ENCODE measurements at regions not wholly inside any gene's neighbourhood (a gene's known extent, or its start where the extent isn't known, plus 50 kb on each side); places are given as distances from the start of the nearest gene placed in this dataset.
"Not testable (repeated sequence)": the region's sequence is repeated elsewhere in the genome, so short reads cannot be mapped to it uniquely, and the experiment has no call there.

- no peak for TF ChIP-seq NANOG (IDR thresholded peaks at IDR 0.05; ENCODE audit: borderline replicate concordance)
- no peak for TF ChIP-seq CREB1 (CRISPR knock-in tag; IDR thresholded peaks at IDR 0.05; ENCODE audit: low read depth)
These were observed 596.8 kb upstream of the CNTN5 start (continued) for GRCh38 chr11:98423933-98424332.

GRCh38 chr11:98424773-98425172, 596.0 kb upstream of the CNTN5 start:
- H3K4me1 Mint-ChIP-seq; H3K4me2 ChIP-seq; H3K9me2 ChIP-seq (ENCODE audit: insufficient read depth); H4K20me1 ChIP-seq (replicated peaks; ENCODE audit: insufficient read depth); ATAC-seq; H3F3A ChIP-seq (replicated peaks; ENCODE audit: low read depth); H3K36me3 ChIP-seq (ENCODE audit: insufficient read depth); H3K27me3 ChIP-seq (ENCODE audit: insufficient read depth); H3K4me1 ChIP-seq (ENCODE audit: insufficient read depth); H2AFZ ChIP-seq; DNase-seq (ENCODE audit: low spot score); H3K27ac Mint-ChIP-seq; H3K4me3 Mint-ChIP-seq; H3K4me3 ChIP-seq; H3K27ac ChIP-seq (ENCODE audit: low read depth); H3K27me3 Mint-ChIP-seq (ENCODE audit: insufficient read depth, low read depth, poor library complexity); H3K79me2 ChIP-seq (replicated peaks; ENCODE audit: insufficient read depth): not testable (repeated sequence)
- Mint-ChIP-seq H3K36me3 (ENCODE audit: low read depth) (peaks cover 17% of the 10 kb centered on the region; the same call in 2 of the 3 replicates), H3K9me3 (peaks cover 22% of the 10 kb centered on the region)

DNA sequence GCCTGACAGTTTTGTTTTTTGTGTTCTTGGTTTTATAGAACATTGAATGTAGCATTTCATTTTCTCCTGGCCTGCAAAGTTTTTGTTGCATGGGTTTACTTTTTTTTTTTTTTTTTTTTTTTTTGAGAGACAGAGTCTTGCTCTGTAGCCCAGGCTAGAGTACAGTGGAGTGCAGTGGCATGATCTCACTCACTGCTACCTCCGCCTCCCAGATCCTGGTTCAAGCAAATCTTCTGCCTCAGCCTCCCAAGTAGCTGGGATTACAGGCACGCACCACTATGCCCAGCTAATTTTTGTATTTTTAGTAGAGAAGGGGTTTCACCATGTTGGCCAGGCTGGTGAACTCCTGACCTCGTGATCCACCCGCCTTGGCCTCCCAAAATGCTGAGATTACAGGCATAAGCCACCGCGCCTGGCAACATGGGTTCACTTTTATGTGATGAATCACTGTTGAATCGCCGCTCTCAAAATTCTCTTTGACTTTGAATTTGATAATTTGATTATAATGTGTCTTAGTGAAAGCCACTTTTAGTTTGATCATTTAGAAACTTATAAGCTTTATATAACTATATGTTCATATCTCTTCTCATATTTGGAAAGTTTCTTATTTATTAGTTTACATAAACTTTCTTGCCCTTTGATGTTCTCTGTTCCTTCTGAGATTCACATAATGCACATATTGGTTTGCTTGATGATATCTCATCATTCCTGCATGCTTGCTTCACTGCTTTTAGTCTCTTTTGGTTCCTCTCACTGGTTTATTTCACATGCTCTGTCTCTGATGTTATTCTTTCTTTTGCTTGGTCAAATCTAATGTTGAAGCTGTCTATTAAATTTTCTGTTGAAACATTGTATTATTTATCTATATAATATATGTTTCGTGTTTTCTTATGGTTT, 589.0 kb upstream of the CNTN5 start:
- Histone ChIP-seq H2AFZ (no peak overlapping the region), H3K4me3 (no peak overlapping the region), H3K27ac (ENCODE audit: low read depth) (no peak overlapping the region), H3K36me3 (ENCODE audit: insufficient read depth) (no peaks in the 10 kb centered on the region), H3K4me1 (ENCODE audit: insufficient read depth) (no peaks in the 10 kb centered on the region), H3K9me2 (ENCODE audit: insufficient read depth) (no peaks in the 10 kb centered on the region), H3K4me2 (no peak overlapping the region), H3K27me3 (ENCODE audit: insufficient read depth) (no peaks in the 10 kb centered on the region), H3F3A (replicated peaks; ENCODE audit: low read depth) (no peaks in the 10 kb centered on the region), H4K20me1 (replicated peaks; ENCODE audit: insufficient read depth) (no peaks in the 10 kb centered on the region), H3K79me2 (replicated peaks; ENCODE audit: insufficient read depth) (no peaks in the 10 kb centered on the region)
- peaks cover 12% of the 10 kb centered on the region; the same call in 2 of the 3 replicates for H3K36me3 Mint-ChIP-seq (ENCODE audit: low read depth)
- DNase-seq (ENCODE audit: low spot score), result no peak
- H3K27ac Mint-ChIP-seq, result no peak overlapping the region
- peaks cover 18% of the 10 kb centered on the region; the same call in 2 of the 3 replicates for H3K9me3 Mint-ChIP-seq
- H3K4me1 Mint-ChIP-seq, result no peaks in the 10 kb centered on the region
- H3K27me3 Mint-ChIP-seq (ENCODE audit: insufficient read depth, low read depth, poor library complexity), result no peaks in the 10 kb centered on the region
- no peak for ATAC-seq
- no peak overlapping the region for H3K4me3 Mint-ChIP-seq
- no peak for TF ChIP-seq CREB1 (CRISPR knock-in tag; IDR thresholded peaks at IDR 0.05; ENCODE audit: low read depth)
- TF ChIP-seq JUNB (IDR thresholded peaks at IDR 0.05; ENCODE audit: unreplicated experiment), result no peak
- TF ChIP-seq EZH2phosphoT487 (IDR thresholded peaks at IDR 0.05; ENCODE audit: unreplicated experiment), result no peak
- no peak for TF ChIP-seq STAT1 (IDR thresholded peaks at IDR 0.05; ENCODE audit: unreplicated experiment)
- TF ChIP-seq ETS1 (IDR thresholded peaks at IDR 0.05), result no peak
- TF ChIP-seq POLR2AphosphoS5 (IDR thresholded peaks at IDR 0.05; ENCODE audit: low read depth), result no peak
- no peak for TF ChIP-seq NANOG (IDR thresholded peaks at IDR 0.05; ENCODE audit: borderline replicate concordance)
- TF ChIP-seq, protein P1, sequence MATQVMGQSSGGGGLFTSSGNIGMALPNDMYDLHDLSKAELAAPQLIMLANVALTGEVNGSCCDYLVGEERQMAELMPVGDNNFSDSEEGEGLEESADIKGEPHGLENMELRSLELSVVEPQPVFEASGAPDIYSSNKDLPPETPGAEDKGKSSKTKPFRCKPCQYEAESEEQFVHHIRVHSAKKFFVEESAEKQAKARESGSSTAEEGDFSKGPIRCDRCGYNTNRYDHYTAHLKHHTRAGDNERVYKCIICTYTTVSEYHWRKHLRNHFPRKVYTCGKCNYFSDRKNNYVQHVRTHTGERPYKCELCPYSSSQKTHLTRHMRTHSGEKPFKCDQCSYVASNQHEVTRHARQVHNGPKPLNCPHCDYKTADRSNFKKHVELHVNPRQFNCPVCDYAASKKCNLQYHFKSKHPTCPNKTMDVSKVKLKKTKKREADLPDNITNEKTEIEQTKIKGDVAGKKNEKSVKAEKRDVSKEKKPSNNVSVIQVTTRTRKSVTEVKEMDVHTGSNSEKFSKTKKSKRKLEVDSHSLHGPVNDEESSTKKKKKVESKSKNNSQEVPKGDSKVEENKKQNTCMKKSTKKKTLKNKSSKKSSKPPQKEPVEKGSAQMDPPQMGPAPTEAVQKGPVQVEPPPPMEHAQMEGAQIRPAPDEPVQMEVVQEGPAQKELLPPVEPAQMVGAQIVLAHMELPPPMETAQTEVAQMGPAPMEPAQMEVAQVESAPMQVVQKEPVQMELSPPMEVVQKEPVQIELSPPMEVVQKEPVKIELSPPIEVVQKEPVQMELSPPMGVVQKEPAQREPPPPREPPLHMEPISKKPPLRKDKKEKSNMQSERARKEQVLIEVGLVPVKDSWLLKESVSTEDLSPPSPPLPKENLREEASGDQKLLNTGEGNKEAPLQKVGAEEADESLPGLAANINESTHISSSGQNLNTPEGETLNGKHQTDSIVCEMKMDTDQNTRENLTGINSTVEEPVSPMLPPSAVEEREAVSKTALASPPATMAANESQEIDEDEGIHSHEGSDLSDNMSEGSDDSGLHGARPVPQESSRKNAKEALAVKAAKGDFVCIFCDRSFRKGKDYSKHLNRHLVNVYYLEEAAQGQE (IDR thresholded peaks at IDR 0.05; ENCODE audit: unreplicated experiment), result no peak
- no peak for TF ChIP-seq EZH2 (IDR thresholded peaks at IDR 0.05; ENCODE audit: low read depth, unreplicated experiment)
- TF ChIP-seq ZNF114 (CRISPR knock-in tag; IDR thresholded peaks at IDR 0.05), result no peak

Measured in GM23338 (cell line).